Panc1 (cell line): ENCODE measurements at regions not wholly inside any gene's neighbourhood (a gene's known extent, or its start where the extent isn't known, plus 50 kb on each side); places are given as distances from the start of the nearest gene placed in this dataset.

Source experiments
- ATAC-seq: fragments of 200-7000 bp; cut with Tn5 transposase; 2 replicates; pipeline ENCODE4 v1.9.1; 2020; ENCODE audit warnings: mild to moderate bottlenecking, moderate library complexity
- BruUV-seq: library from RNA; stranded (reverse); fragments of 400-500 nt; replicated peaks from 2 replicates; lab custom pipeline; 2021; lab: Mats Ljungman, UMichigan
- CTCF ChIA-PET: fragments of 300-600 bp; sonication (Branson Sonifier 250); formaldehyde crosslinking; loops from one replicate; lab custom pipeline; 2022; ENCODE audit warnings: antibody characterized with exemption; lab: Charles Lee
- POLR2A ChIA-PET: fragments of 300-600 bp; sonication (Branson Sonifier 250); formaldehyde crosslinking; loops from one replicate; lab custom pipeline; 2022; ENCODE audit warnings: antibody characterized with exemption; lab: Charles Lee
- DNase-seq: peaks from one replicate; pipeline ENCODE4 v3.0.0-alpha.2; 2010; ENCODE audit warnings: low read depth, low spot score
- H3K27ac ChIP-seq: 2 replicates; pipeline ENCODE4 v1.5.1; 2011; ENCODE audit warnings: mild to moderate bottlenecking, low read length, inconsistent platforms
- H3K27me3 ChIP-seq: fragments of 200-500 bp; sonication (Bioruptor generic); 2 replicates; pipeline ENCODE4 v1.6.0; 2014; ENCODE audit warnings: low read length, inconsistent platforms; ENCODE audit not compliant: control insufficient read depth, insufficient read depth
- H3K36me3 ChIP-seq: fragments of 200-500 bp; sonication (Bioruptor generic); 2 replicates; pipeline ENCODE4 v1.5.1; 2014; ENCODE audit warnings: inconsistent platforms, mild to moderate bottlenecking, low read length, moderate library complexity; ENCODE audit not compliant: control insufficient read depth, insufficient read depth
- H3K4me1 ChIP-seq: 2 replicates; pipeline ENCODE4 v1.5.1; 2011; ENCODE audit warnings: inconsistent platforms, mild to moderate bottlenecking, low read length, moderate library complexity; ENCODE audit not compliant: control insufficient read depth, insufficient read depth
- H3K4me3 ChIP-seq, 2 experiments: 2 replicates each; pipeline ENCODE4 v1.5.1; 2011 to 2012; ENCODE audit warnings: low read depth in 2 of 2, low read length in 2 of 2, mild to moderate bottlenecking in 2 of 2, inconsistent platforms in 1 of 2, moderate library complexity in 1 of 2
- H3K9me3 ChIP-seq: fragments of 200-500 bp; sonication (Bioruptor generic); 2 replicates; pipeline ENCODE4 v1.5.1; 2014; ENCODE audit warnings: low read depth, mild to moderate bottlenecking, inconsistent platforms, low read length, moderate library complexity; ENCODE audit not compliant: control insufficient read depth, insufficient read depth
- POLR2AphosphoS5 ChIP-seq: IDR thresholded peaks from 2 replicates; pipeline ENCODE4 v1.6.1; 2012; ENCODE audit warnings: mild to moderate bottlenecking, low read depth, low read length, moderate library complexity
- SIN3A ChIP-seq: IDR thresholded peaks from 2 replicates; pipeline ENCODE4 v1.6.1; 2012; ENCODE audit warnings: low read depth, mild to moderate bottlenecking, low read length, moderate library complexity, borderline replicate concordance; ENCODE audit not compliant: insufficient read depth
- TCF7L2 ChIP-seq: IDR thresholded peaks from 2 replicates; pipeline ENCODE4 v1.6.1; 2011; ENCODE audit warnings: mild to moderate bottlenecking, low read depth, low read length, inconsistent platforms
- in situ Hi-C: cut with HindIII; loops from 2 replicates; pipeline ENCODE4 v1.10.0; 2016; ENCODE audit warnings: low sequenced_read_pairs, low pct_unique_long_range_greater_than_20kb
- intact Hi-C: fragments of 100-400 bp; cut with micrococcal nuclease; formaldehyde crosslinking; loops from one replicate; pipeline ENCODE4 v1.10.0; 2022; ENCODE audit not compliant: unreplicated experiment
- TF ChIP-seq, protein P1 (sequence below): fragments of 450-650 bp; IDR thresholded peaks from 2 replicates; pipeline ENCODE4 v1.5.1; 2017; ENCODE audit warnings: mild to moderate bottlenecking
- TF ChIP-seq, protein P2 (sequence below), 2 experiments: IDR thresholded peaks; 2 replicates each; pipeline ENCODE4 v1.6.1; 2011 to 2012; ENCODE audit warnings: low read depth in 2 of 2, control low read depth in 1 of 2, low read length in 1 of 2, mild to moderate bottlenecking in 1 of 2, moderate library complexity in 1 of 2; ENCODE audit not compliant: insufficient read depth in 1 of 2

DNA sequence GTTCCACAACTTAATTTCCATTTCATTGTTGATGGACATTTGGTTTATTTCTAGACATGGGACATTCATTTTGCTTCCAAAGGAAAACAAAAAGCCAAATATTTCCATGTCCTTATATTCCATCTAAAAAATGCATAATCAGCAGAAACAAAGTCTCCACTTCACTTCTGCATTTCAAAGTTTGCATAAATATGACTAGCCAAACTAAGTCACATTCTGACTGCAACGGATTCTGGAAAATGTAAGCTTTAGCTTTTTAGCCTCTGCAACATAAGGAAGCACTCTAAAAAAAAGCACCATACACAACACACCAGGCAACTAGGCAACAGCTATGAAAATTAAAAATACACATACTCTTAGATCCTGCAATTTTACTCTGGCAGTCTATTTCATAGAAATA is 135.3 kb downstream of the ETAA1 start:
- no peaks in the 10 kb centered on the region for H3K9me3 ChIP-seq
- no peaks in the 10 kb centered on the region for H3K36me3 ChIP-seq
- no peak for DNase-seq
- in situ Hi-C loops (no loop called here), intact Hi-C loops (no loop called here)
- no peak overlapping the region for H3K27ac ChIP-seq
- ChIA-PET CTCF (no interaction called here), POLR2A (no interaction called here)
- BruUV-seq, result no TSS peak
- no peak for TF ChIP-seq POLR2AphosphoS5
- TF ChIP-seq, protein P1, sequence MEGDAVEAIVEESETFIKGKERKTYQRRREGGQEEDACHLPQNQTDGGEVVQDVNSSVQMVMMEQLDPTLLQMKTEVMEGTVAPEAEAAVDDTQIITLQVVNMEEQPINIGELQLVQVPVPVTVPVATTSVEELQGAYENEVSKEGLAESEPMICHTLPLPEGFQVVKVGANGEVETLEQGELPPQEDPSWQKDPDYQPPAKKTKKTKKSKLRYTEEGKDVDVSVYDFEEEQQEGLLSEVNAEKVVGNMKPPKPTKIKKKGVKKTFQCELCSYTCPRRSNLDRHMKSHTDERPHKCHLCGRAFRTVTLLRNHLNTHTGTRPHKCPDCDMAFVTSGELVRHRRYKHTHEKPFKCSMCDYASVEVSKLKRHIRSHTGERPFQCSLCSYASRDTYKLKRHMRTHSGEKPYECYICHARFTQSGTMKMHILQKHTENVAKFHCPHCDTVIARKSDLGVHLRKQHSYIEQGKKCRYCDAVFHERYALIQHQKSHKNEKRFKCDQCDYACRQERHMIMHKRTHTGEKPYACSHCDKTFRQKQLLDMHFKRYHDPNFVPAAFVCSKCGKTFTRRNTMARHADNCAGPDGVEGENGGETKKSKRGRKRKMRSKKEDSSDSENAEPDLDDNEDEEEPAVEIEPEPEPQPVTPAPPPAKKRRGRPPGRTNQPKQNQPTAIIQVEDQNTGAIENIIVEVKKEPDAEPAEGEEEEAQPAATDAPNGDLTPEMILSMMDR, result no peak
- TF ChIP-seq TCF7L2, result no peak
- no peak for TF ChIP-seq SIN3A
- TF ChIP-seq, protein P2, sequence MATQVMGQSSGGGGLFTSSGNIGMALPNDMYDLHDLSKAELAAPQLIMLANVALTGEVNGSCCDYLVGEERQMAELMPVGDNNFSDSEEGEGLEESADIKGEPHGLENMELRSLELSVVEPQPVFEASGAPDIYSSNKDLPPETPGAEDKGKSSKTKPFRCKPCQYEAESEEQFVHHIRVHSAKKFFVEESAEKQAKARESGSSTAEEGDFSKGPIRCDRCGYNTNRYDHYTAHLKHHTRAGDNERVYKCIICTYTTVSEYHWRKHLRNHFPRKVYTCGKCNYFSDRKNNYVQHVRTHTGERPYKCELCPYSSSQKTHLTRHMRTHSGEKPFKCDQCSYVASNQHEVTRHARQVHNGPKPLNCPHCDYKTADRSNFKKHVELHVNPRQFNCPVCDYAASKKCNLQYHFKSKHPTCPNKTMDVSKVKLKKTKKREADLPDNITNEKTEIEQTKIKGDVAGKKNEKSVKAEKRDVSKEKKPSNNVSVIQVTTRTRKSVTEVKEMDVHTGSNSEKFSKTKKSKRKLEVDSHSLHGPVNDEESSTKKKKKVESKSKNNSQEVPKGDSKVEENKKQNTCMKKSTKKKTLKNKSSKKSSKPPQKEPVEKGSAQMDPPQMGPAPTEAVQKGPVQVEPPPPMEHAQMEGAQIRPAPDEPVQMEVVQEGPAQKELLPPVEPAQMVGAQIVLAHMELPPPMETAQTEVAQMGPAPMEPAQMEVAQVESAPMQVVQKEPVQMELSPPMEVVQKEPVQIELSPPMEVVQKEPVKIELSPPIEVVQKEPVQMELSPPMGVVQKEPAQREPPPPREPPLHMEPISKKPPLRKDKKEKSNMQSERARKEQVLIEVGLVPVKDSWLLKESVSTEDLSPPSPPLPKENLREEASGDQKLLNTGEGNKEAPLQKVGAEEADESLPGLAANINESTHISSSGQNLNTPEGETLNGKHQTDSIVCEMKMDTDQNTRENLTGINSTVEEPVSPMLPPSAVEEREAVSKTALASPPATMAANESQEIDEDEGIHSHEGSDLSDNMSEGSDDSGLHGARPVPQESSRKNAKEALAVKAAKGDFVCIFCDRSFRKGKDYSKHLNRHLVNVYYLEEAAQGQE (IDR thresholded peaks at IDR 0.05; ENCODE audit: insufficient read depth in 1 of 2, low read depth in 2 of 2, low read length in 1 of 2), result no peak
- H3K27me3 ChIP-seq, result no peaks in the 10 kb centered on the region
- no peaks in the 10 kb centered on the region for H3K4me1 ChIP-seq
- H3K4me3 ChIP-seq, result no peak overlapping the region
- ATAC-seq, result no peak

DNA sequence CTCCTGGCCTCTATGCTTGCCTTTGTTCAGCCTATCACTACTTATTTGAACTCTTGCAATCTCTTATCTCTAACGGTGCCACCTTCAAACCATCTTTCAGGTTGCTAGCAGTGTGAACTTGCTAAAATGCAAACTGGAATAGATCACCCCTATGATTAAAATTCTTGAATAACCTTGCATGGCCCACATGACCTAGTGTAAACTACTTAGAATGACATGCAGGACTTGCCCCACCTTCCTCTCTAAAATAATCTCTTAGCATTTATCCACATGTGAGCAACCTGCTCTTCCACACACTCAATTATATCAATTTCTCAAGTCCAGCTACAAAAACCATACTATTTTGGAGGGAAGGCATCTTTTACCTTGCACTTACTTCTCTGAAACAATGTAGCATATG is 137.6 kb downstream of the ETAA1 start:
- POLR2A ChIA-PET, result no interaction called here
- no peaks in the 10 kb centered on the region for H3K27me3 ChIP-seq
- H3K4me1 ChIP-seq, result no peaks in the 10 kb centered on the region
- in situ Hi-C loops, result no loop called here
- no peak overlapping the region for H3K27ac ChIP-seq
- TF ChIP-seq TCF7L2, result no peak
- TF ChIP-seq, protein P1, result no peak
- TF ChIP-seq, protein P2 (IDR thresholded peaks at IDR 0.05; ENCODE audit: insufficient read depth in 1 of 2, low read depth in 2 of 2, low read length in 1 of 2), result no peak
- TF ChIP-seq POLR2AphosphoS5, result no peak
- TF ChIP-seq SIN3A, result no peak
- no TSS peak for BruUV-seq
- no peaks in the 10 kb centered on the region for H3K9me3 ChIP-seq
- intact Hi-C loops, result no loop called here
- DNase-seq, result no peak
- no peak overlapping the region for H3K4me3 ChIP-seq
- CTCF ChIA-PET, result no interaction called here
- no peak for ATAC-seq
- H3K36me3 ChIP-seq, result no peaks in the 10 kb centered on the region
